HG03378 (cell line): ENCODE measurements at regions not wholly inside any gene's neighbourhood (a gene's known extent, or its start where the extent isn't known, plus 50 kb on each side); places are given as distances from the start of the nearest gene placed in this dataset.

Experiments used
- ATAC-seq: cut with Tn5 transposase; IDR thresholded peaks from one replicate; pipeline ENCODE4 v1.9.1; 2021; ENCODE audit warnings: mild to moderate bottlenecking, moderate library complexity; ENCODE audit not compliant: unreplicated experiment

DNA sequence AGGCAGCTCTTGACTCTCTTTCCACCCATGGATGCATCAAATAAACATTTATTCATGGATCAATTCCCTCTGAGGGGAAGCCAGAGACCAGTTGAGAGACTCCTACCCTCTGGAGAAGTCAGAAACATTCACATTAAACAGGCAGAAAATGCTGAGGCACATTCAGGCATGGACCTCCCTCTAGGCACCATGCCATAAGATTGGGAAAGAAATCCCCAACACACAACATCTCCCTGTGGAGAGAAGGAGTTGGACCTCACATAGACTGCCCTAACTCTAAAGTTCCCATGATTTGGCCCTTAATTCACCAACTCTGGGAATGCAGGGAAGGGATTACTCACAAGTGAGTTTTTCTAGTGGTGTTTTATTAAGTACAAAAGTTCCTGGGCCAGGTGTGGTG lies 415.3 kb upstream of the C1orf87 start:
- no peak for ATAC-seq

DNA sequence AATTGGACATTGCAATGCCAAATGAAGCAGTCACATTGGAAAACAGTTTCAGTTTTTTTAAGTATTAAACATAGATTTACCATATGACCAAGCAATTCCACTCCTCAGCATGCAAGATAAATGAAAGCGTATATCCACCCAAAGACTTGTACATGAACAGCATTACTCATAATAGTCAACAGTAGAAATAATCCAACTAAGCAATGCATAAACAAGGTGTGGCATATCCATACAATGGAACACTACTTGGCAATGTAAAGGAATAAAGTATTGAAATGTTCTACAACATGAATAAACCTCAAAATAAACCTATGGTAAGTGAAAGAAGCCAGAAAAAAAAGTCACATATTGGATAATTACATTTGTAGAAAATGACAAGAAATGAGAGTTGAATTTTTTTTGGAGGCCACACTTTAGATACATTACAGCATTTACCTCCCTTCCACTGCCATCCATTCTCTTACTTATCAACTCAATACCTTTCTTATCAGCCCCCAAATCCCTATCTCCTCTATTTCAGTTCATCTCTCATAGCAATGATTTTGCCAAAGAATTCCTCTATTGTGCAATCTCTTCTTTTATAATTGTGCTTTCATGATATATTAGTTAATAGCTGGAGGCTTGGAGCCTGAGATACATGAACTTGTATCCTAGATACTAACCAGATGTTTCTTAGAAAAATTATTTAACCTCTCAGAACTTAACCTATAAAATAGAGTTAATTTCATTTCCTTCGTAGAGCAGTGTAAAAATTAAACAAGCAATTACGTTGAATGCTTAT lies 414.2 kb upstream of the C1orf87 start:
- no peak for ATAC-seq

DNA sequence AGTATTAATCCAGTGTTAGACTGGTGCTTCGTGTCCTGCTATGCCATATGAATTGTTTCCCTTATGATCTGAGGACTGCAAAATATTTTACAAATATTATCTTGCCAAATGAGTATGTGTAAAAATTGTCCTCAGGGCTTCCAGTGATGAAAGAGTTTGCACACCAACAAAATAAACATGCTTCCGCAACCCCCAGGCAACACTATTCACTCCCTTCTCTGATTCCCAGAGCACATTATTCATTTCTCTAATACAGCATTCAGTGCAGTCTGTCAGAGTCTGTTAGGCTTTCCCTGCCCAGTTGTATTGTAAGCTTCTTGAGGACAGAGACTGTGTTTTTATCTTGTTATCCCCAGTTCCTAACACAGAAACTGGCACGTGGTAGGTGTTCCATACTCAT lies 409.9 kb upstream of the C1orf87 start:
- ATAC-seq: no peak

DNA sequence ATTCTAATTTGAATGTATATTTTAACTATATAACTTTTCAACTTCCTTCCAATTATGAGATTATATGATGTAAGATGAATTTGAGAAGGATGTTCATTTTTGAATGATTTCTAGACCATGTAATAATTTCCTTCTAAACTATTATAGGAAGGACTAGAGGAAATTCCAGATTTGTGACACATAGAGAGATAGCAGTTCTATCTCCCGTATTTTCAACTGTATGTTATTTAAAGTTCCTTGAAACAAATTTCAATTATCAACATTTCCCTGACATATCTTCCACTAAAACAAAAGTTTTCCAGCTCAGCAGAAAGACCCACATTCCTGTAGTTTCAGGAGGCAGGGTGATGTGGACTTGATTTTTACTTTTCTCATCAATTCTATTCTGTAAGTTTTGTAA lies 396.7 kb upstream of the C1orf87 start:
- no peak for ATAC-seq

DNA sequence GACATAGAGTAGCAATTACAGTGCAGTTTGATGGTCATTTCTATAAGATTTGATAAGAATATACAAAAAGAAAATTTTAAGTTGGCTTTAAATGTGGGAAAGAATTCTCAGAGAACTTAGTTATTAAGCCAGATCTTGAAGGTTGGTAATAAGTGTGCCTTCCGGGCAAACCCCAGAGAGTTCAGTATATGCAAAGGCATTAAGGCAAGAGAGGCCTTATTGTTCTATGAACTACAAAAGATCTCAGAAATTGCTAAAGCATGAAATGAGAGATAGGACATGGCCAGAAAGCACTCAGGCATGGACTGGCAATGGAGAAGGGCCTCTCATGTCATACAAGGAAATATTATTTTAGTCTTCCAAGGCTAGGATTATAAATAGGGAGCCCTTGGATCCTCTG lies 390.2 kb upstream of the C1orf87 start:
- ATAC-seq: no peak

DNA sequence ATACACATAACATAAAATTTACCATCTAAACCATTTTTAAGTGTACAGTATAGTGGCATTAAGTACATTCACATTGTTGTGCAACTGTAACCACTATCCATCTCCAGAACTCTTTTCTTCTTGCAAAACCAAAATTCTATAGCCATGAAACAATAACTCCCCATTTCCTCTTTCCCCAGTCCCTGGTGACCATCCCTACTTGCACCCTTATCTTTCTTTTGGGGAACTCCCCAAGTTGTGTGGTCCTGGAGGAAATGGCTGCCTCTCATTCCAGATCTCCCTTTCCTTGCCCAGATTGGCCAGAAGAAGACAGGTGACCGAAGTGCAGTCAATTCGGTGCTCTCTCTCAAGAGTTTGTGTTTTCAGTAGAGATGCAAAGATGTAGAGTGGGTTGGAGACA lies 389.6 kb upstream of the C1orf87 start:
- no peak for ATAC-seq

DNA sequence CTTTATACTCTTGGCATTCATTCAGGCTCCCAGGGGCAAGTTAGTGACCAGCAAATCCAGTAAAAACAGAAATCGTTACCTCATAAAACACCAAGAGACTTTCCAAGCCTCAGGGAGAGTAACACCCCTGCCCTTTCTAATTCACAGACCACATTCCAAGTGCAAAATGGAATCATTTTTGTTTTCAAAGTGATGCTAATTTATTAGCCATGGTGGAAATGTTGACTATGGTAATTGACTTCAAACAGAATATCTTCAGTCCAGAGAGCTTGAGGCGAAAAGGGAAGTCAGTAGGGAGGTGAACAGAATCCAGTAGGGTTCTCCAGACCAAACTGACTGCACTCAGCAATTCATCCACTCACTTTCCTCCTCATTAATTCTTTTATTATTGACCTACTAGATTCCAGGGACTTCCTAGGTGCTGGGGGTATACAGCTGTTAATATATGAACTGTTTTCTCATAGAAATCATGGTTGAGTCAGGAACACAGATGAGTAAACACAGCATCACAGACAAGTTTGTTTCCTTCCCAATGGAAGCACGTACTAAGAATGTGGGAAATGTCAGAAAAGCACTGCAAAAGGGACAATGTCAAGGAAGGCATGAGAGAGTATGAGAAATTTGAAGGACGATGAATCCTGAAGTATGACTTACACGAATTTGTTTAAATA lies 388.5 kb upstream of the C1orf87 start:
- ATAC-seq: no peak

DNA sequence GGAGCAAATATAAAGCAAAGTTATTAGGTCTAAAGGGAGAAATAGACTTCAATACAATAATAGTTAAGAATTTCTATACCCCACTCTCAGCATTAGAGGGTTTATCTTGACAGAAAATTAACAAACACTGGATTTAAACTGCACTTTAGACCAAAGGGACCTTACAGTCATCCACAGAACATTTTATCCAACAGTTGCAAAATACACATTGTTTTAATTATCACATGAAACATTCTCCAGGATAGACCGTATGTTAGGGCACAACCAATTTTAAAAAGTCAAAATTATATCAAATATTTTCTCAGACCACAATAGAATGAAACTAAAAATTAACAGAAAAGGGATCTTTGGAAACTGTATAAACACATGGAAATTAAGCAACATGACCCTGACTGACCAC lies 384.5 kb upstream of the C1orf87 start:
- no peak for ATAC-seq

DNA sequence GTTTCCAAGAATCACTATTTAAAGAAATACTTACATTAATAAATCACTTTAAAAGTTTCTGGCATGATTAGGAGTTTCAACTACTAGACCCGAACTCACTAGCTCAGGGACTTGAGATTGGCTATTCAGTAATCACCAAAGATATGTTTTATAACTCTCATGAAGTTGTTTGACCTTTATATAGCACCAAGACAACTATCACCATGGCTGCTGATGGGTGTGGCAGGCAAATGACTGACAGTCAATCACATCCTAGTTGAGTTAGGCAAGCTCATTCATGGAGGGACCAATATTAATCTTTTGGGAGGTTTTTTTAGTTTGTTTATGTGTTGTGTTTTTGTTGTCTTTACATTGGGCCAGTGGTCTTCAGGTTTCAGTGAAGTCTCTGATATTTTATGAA lies 376.3 kb upstream of the C1orf87 start:
- no peak for ATAC-seq

DNA sequence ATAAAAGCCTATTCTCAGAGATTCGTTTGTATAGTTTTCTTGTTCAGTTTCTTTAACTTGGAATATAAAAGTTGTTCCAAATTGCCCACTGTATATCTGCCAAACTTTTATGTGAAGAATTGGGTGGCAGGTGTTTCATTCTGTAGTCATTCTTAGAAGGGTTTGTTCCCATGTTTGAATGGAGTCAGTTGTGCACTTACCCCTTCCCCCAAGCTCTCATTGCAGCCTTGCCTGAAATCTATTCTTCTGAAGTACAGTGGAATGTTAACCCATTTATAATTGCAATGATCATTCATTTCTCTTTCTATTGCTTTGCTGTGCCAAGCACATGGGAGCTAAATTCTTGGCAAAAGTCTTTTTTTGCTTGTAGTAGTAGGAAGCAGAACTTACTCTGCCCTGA lies 375.3 kb upstream of the C1orf87 start:
- ATAC-seq: no peak

DNA sequence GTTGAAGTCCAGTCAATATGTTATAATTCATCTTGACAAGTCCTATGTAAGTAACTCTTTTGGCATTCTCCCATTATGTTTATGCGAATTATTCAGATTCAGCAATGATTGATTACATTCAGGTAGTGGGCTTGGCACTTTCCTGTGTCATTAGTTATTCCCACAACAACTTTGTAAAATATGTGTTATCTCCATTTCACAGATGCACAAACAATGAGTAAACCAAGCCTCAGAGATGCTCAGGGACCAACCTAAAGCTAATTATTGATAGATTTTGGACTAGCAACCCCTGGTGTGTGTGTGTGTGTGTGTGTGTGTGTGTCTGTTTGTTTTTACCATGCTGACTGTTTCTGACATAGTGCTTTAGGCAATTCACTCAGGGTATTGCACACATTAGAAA lies 371.1 kb upstream of the C1orf87 start:
- ATAC-seq: no peak

DNA sequence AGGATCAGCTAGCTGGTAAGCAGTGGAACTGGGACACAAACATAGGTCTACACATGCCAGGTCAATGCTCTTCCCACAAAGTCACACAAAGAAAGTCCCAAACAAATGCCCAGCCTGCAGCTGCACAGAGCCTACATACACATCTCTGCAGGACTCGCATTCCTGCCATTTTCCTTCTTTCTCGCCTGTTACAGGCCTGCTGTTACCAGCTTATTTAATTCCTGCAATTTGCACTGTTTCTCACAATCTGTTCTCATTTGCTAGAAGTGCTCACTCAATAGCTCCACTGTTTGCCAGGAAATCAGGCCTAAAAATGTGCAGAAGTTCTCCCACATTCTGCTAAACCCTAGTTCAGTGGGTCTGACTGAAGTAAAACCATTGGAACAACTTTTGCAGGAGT lies 362.6 kb upstream of the C1orf87 start:
- ATAC-seq: no peak

DNA sequence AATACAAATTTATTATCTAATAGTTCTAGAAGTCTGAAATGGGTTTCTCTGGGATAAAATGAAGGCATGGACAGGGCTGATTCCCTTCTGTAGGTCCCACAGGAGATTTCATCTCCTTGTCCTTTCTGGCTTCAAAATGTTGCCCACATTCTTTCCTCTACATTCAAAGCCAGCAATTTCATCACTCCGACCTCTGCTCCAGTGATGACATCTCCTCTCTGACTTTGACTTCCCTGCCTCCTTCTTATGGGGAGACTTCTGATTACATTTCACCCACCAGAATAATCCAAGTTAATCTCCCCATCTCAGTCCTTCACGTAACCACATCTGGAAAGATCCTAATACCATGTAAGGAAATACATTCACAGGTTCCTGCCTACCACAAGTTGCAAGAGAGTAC lies 358.0 kb upstream of the C1orf87 start:
- ATAC-seq: no peak

DNA sequence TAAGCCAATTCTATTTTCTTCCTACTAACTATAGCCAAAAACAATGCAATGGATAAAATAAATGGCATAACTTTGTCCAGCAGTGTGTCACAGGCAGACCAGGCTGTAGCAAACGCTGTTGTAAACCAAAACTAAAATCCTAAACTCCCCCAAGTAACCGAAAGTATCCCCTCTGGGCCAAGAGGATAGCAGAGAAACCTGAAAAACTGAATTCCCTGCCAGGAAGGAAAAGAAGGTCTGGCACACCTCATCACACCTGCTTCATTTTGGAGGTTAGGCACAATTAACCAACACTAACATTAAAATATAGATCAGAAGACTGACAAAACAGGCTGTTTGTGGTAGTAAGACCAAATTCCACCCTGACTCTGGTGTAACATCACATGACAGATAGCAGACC lies 356.8 kb upstream of the C1orf87 start:
- ATAC-seq: no peak

DNA sequence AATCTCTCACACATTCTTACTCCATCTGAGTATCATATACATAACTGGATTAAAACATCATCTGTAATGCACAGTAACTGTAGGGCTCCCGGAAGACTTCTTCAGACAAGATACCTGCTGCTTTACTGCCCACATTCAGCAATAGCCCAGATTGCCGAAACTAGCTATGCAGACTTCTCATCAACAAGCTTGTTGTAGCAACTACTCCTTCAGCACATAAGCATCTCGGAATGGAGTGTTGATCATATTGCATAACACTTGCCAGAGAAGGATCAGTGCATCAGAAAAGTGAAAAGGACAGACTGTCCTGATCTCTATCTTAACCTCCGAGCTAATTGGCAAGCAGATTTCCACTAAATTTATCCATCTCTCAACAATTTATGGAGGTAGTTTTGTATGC lies 354.6 kb upstream of the C1orf87 start:
- no peak for ATAC-seq

DNA sequence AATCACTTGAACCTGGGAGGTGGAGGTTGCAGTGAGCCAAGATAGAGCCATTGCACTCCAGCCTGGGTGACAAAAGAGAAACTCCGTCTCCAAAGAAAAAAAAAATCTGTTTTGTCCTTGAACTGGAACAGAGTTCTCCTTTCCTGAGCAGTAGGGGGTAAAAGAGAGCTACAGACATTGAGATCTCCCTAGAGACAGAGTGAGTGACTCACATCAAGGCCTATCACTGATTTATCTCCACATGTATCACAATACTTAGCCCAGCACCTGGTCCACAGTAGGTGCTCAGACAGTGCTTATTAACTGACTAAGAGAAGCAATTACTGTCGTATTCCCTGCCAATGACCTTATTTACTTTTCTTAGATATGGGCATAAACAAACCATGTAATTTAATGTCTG lies 354.1 kb upstream of the C1orf87 start:
- ATAC-seq: no peak

DNA sequence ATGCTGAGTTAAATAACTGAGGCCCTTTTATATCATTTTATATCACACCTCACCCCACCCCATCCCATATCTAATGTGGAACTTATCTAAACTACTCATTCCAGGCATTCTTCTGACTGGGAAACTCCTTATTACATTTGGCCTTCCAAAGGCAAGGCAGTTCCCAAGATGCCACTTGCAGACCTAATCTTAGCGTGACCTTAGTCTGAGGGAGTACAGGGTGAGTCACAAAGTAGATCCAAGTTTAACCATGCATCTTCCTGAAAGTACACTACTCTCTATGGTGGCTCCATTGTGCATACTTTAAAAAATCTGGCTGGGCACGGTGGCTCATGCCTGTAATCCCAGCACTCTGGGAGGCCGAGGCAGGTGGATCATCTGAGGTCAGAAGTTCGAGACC lies 353.6 kb upstream of the C1orf87 start:
- ATAC-seq: no peak

DNA sequence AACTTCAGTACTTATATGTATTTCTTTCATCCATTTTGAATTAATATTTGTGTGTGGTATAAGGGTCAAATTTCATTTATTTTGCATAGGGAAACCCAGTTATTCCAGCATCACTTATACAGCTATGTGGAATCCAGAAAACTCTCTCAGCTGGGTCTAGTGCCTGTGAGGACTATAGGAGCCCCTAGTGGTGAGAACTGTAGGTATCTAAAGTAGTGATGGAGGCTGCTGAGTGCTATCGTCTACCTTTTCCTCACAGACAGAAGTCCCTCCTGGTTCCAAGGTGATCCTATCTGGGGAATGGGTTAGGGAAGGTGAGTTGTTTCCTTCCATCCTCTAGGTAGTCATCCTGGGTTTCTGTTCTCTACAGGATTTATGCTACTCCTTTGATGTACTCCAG lies 352.0 kb upstream of the C1orf87 start:
- ATAC-seq: no peak

DNA sequence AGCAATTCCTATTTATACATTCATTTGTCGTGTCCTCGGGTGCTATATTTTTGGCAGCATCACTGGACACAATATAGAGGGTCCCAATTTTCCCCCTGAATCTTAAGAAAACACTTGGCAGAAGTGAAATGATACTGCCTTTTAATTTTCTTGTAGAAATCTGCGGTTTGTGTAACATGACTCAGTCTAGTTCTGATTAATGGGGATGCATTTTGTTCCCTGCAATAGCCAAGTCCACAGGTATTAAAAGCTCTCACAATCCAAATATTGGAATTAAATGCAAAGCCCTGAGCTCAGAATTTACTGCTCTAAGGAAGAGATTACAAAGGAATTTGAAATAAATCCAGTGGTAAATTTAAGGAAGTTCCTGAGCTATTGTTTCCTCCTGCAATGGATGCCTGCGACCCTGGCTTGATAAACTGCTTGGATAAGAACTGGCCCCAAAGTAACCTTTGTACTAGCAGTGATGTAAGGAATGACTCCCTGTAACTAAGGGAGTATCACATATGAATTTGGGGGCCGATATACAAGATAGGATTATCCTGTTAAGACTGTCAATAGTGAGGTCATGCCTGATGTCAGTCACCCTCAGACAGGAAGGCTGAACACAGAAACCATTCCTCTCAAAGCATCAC lies 349.7 kb upstream of the C1orf87 start:
- ATAC-seq: no peak

DNA sequence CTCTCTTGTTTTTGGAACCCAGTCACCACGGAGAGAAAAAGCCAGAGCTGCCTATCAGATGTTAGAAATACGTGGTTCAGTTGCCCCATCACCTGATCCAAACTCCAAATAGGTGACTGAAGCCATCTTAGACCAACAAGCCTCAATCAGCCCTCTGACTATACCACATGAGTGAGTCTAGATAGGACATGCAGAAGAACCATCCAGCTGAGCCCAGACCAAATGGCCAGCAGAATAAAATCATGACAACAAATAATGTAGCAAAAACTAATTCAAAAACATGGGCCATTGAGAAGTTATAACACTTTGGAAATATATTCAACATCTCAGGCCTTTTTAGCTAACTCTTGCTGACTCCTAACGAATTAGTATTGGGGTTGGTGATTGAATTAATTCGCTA lies 348.4 kb upstream of the C1orf87 start:
- no peak for ATAC-seq

DNA sequence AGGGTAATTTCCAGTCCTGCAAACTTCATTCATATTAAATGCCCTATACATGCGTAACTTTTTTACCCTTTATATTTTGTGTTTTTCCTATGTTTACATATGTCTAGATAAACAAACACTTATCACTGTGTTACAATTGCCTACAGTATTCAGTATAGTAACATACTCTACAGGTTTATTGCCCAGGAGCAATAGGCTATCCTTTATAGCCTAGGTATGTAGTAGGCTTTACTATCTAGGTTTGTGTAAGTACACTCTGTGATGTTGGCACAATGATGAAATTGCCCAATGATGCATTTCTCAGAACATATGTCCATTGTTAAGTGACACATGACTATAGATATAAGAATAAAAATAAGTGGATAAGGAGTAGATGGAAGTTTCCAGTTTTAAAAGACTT lies 345.5 kb upstream of the C1orf87 start:
- ATAC-seq: no peak

DNA sequence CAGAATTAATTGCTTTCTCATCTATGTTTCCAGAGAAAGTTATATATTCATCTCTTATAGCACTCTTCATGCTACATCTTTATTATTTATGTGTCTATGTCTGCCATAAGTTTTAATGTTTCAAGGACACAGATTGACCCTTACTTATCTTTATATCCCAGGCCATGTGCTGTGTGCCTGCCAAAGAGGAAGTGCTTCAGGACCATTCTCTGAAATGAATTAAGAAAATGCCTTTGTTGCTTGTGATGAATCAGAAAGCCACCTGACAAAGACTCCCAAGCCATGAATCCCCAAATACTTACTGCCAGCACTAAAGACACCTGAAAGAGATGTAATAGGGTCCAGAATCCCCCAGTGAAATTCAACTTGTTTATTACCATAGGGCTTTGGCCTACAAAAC lies 342.1 kb upstream of the C1orf87 start:
- ATAC-seq: no peak
